ENCODE measurements at regions not wholly inside any gene's neighbourhood (a gene's known extent, or its start where the extent isn't known, plus 50 kb on each side); places are given as distances from the start of the nearest gene placed in this dataset.
"Not testable (repeated sequence)": the region's sequence is repeated elsewhere in the genome, so short reads cannot be mapped to it uniquely, and the experiment has no call there.

DNA sequence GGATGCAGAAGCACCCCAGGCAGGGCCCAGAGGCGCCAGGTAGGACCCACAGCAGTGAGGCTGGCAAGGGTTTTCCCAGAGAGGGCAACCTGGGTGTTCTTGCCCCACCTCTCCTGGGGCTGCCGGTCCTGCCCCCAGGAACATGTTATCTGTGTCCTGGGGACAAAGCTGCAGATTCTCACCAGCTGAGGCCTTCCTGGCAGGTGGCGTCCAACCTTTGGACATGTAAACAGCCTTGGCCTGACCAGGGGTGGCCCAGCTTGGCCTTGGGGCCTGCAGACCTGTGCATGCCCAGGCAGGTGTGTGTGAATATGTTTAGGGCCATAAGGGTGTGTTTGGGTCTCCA lies 101.8 kb upstream of the LARP1 start:
- TF ChIP-seq, protein P1, sequence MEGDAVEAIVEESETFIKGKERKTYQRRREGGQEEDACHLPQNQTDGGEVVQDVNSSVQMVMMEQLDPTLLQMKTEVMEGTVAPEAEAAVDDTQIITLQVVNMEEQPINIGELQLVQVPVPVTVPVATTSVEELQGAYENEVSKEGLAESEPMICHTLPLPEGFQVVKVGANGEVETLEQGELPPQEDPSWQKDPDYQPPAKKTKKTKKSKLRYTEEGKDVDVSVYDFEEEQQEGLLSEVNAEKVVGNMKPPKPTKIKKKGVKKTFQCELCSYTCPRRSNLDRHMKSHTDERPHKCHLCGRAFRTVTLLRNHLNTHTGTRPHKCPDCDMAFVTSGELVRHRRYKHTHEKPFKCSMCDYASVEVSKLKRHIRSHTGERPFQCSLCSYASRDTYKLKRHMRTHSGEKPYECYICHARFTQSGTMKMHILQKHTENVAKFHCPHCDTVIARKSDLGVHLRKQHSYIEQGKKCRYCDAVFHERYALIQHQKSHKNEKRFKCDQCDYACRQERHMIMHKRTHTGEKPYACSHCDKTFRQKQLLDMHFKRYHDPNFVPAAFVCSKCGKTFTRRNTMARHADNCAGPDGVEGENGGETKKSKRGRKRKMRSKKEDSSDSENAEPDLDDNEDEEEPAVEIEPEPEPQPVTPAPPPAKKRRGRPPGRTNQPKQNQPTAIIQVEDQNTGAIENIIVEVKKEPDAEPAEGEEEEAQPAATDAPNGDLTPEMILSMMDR (IDR thresholded peaks at IDR 0.05; ENCODE audit: insufficient read depth, missing control alignments), result no peak
- DNase-seq (ENCODE audit: insufficient read length, low spot score), result no peak
- no peak for FAIRE-seq

DNA sequence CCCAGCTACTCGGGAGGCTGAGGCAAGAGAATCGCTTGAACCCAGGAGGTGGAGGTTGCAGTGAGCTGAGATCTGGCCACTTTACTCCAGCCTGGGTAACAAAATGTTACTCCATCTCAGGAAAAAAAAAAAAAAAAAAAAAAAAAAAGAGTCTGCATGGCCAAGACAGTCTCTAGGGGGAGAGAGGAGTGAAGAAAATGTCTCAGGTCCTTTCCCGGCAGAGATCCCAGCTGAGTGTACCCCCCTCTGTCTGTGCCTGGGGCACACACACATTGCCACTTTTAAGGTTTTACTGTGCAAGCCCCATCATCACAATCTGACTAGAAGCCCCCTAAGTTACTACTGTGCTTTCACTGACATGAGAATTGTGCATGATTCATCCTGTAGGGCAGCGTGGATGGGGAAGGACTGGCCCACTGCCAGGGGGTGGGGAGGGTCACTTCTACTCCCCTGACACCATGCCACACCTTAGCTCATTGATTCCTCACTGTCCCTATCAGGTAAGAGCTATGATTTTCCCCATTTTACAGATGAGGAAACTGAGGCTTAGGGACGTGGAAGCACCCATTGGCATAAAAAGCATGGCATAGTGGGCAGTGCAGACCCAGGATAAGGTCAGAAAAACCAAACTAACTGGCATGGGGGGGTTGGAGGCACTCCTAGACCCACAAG lies 102.3 kb upstream of the LARP1 start:
- TF ChIP-seq, protein P1 (IDR thresholded peaks at IDR 0.05; ENCODE audit: insufficient read depth, missing control alignments), result no peak
- FAIRE-seq, result no peak
- no peak for DNase-seq (ENCODE audit: insufficient read length, low spot score)

DNA sequence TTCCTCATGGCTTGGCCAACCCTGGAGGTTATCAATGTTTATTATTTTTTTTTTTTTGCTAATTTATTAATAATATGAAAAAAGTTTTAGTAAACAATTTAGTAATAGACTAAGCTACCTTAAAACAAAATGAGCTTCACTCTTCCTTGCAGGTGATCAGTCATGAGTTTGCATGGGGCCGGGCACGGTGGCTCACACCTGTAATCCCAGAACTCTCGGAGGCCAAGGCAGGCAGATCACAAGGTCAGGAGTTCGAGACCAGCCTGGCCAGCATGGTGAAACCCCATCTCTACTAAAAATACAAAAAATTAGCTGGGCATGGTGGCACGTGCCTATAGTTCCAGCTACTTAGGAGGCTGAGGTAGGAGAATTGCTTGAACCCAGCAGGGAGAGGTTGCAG lies 103.4 kb upstream of the LARP1 start:
- DNase-seq (ENCODE audit: insufficient read length, low spot score); FAIRE-seq: not testable (repeated sequence)

DNA sequence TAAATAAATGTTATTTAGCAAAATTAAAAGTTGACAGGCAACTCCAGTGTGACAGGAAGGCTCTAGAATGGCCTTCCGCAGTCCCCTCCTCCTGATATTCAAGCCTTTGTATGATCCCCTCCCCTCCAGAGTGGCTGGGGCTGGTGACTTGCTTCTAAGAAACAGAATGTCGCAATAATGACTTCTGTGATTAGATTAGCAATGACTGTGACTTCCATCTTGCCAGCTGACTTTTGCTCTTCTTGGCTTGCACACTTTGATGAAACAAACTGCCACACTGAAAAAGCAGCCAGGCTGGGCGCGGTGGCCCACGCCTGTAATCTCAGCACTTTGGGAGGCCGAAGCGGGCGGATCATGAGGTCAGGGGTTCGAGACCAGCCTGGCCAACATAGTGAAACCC lies 106.5 kb upstream of the LARP1 start:
- TF ChIP-seq, protein P1 (IDR thresholded peaks at IDR 0.05; ENCODE audit: insufficient read depth, missing control alignments), result no peak
- no peak for DNase-seq (ENCODE audit: insufficient read length, low spot score)
- FAIRE-seq, result no peak

DNA sequence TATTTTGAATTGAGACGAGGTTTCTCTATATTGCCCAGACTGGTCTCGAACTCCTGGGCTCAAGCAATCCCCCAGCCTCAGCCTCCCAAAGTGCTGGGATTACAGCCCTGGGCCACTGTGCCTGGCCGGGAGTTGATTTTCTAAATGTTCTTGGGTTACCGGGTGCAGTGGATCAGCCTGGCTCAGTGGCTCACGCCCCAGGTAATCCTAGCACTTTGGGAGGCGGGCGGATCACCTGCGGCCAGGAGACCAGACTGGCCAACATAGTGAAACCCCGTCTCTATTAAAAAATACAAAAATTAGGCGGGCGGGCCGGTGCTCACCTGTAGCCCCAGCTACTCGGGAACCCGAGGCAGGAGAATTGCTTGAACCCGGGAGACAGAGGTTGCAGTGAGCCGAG lies 106.9 kb upstream of the LARP1 start:
- TF ChIP-seq, protein P1 (IDR thresholded peaks at IDR 0.05; ENCODE audit: insufficient read depth, missing control alignments), result no peak
- FAIRE-seq, result no peak

DNA sequence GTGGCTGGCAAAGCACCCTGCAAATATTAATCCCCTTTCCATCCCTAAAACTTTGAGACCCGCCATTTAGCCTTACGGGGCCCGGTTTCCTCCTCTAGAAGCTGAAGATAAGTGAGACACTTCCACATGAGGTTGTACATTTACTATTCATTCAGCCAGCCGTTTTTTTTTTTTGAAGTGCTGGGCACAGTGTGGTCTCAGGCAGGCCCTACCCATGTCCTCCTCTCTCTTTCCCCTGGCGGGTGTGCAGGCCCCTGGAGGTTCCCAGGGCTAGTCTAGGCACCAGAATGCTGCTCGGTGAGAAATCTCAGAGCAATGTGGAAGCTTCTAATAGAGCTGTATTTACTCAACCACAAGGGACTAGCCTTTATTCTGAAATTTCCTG lies 107.4 kb upstream of the LARP1 start:
- DNase-seq (ENCODE audit: insufficient read length, low spot score) (no peak), FAIRE-seq (no peak)
- TF ChIP-seq, protein P1 (IDR thresholded peaks at IDR 0.05; ENCODE audit: insufficient read depth, missing control alignments), result no peak

More for the DNA sequence above, 106.9 kb upstream of the LARP1 start:
- no peak for DNase-seq (ENCODE audit: insufficient read length, low spot score)

DNA sequence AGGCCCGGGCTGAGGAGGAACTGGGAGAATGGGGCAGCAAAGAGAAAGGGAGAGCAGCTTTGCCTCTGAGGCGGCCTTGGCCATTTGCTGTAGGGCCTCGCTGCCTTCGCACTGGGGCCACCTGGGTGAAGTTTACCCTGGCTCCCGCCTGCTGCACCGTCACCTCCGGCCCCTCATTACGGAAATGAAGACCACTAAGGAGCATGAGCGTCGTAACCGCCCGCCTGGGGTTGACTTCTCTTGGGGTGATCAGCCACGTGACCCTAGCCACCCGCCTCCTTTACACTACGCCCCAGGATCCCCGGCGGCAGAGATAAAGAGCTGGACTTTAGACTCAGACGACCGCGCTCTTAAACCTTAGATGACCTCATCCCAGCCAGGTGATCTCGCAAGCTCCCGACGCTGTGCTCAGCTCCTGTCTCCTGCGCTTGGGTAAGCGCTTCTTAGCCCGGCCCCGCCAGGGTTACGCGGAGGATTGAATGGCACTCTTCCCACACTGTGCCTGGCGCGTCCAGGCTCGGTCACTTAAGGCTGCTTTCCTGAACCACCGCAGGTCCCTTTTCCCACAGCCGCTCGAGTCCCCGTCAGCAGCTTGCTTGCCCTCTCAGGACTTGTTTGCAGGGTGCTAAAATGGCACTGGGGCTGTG lies 107.9 kb upstream of the LARP1 start:
- FAIRE-seq (no peak), DNase-seq (ENCODE audit: insufficient read length, low spot score) (no peak)
- TF ChIP-seq, protein P1 (IDR thresholded peaks at IDR 0.05; ENCODE audit: insufficient read depth, missing control alignments), result no peak
